22Rv1 (cell line): ENCODE measurements at regions not wholly inside any gene's neighbourhood (a gene's known extent, or its start where the extent isn't known, plus 50 kb on each side); places are given as distances from the start of the nearest gene placed in this dataset.

Experiments used
- CTCF ChIP-seq: fragments of 450-650 bp; IDR thresholded peaks from 2 replicates; pipeline ENCODE4 v1.5.1; 2017; ENCODE audit warnings: mild to moderate bottlenecking
- ZFX ChIP-seq: fragments of 450-650 bp; IDR thresholded peaks from 2 replicates; pipeline ENCODE4 v1.6.1; 2017; ENCODE audit warnings: antibody characterized with exemption, borderline replicate concordance

- TF ChIP-seq CTCF, result no peak
- TF ChIP-seq ZFX, result no peak
These were observed 289.3 kb downstream of the TTLL7 start for GRCh38 chr1:83709662-83710061.
